ENCODE measurements at regions not wholly inside any gene's neighbourhood (a gene's known extent, or its start where the extent isn't known, plus 50 kb on each side); places are given as distances from the start of the nearest gene placed in this dataset.

- TF ChIP-seq CTCF (IDR thresholded peaks at IDR 0.05) = no peak
- no peak for TF ChIP-seq POLR2A (IDR thresholded peaks at IDR 0.05)
Measured at GRCh38 chr2:19225931-19226330, 132.5 kb downstream of the OSR1 start.
